GM06990 (cell line): ENCODE measurements at regions not wholly inside any gene's neighbourhood (a gene's known extent, or its start where the extent isn't known, plus 50 kb on each side); places are given as distances from the start of the nearest gene placed in this dataset.

Experiments used
- DNase-seq: peaks from one replicate; pipeline ENCODE4 v3.0.0-alpha.2; 2011; ENCODE audit not compliant: insufficient read length; ENCODE audit errors: extremely low read depth
- H3K27me3 ChIP-seq: replicated peaks from 2 replicates; pipeline ENCODE4 v1.6.0; 2011; ENCODE audit warnings: low read length; ENCODE audit not compliant: control insufficient read depth, insufficient read depth
- H3K36me3 ChIP-seq: 2 replicates; pipeline ENCODE4 v1.5.1; 2011; ENCODE audit warnings: low read length; ENCODE audit not compliant: control insufficient read depth, insufficient read depth
- H3K4me3 ChIP-seq: replicated peaks from 2 replicates; pipeline ENCODE4 v1.5.1; 2011; ENCODE audit warnings: low read depth, mild to moderate bottlenecking, control low read depth, low read length
- CTCF ChIP-seq: IDR thresholded peaks from 2 replicates; pipeline ENCODE4 v1.5.1; 2011; ENCODE audit warnings: low read length, control low read depth, mild to moderate bottlenecking, inconsistent platforms; ENCODE audit not compliant: insufficient read depth, poor library complexity, severe bottlenecking

GRCh38 chr12:124462750-124463149, 104.7 kb downstream of the NCOR2 start:
- no peaks in the 10 kb centered on the region for H3K27me3 ChIP-seq
- no peak for DNase-seq
- H3K36me3 ChIP-seq, result peaks cover 42% of the 10 kb centered on the region
- no peak overlapping the region for H3K4me3 ChIP-seq
- TF ChIP-seq CTCF, result no peak

GRCh38 chr12:124461851-124462623, 105.4 kb downstream of the NCOR2 start:
- Histone ChIP-seq H3K27me3 (no peaks in the 10 kb centered on the region), H3K4me3 (no peak overlapping the region), H3K36me3 (peaks cover 42% of the 10 kb centered on the region)
- DNase-seq, result no peak
- no peak for TF ChIP-seq CTCF

GRCh38 chr12:124461241-124461673, 106.2 kb downstream of the NCOR2 start:
- no peaks in the 10 kb centered on the region for H3K27me3 ChIP-seq
- H3K36me3 ChIP-seq, result peaks cover 42% of the 10 kb centered on the region
- no peak for DNase-seq
- no peak overlapping the region for H3K4me3 ChIP-seq
- TF ChIP-seq CTCF, result no peak

GRCh38 chr12:124460771-124461170, 106.6 kb downstream of the NCOR2 start:
- no peaks in the 10 kb centered on the region for H3K27me3 ChIP-seq
- peaks cover 46% of the 10 kb centered on the region for H3K36me3 ChIP-seq
- no peak for TF ChIP-seq CTCF
- DNase-seq, result no peak
- H3K4me3 ChIP-seq, result no peak overlapping the region

GRCh38 chr12:124459852-124460645, 107.4 kb downstream of the NCOR2 start:
- Histone ChIP-seq H3K4me3 (no peak overlapping the region), H3K27me3 (no peaks in the 10 kb centered on the region), H3K36me3 (peaks cover 39% of the 10 kb centered on the region)
- no peak for TF ChIP-seq CTCF
- no peak for DNase-seq
